Neural cell (in vitro differentiated cells): ENCODE measurements at regions not wholly inside any gene's neighbourhood (a gene's known extent, or its start where the extent isn't known, plus 50 kb on each side); places are given as distances from the start of the nearest gene placed in this dataset.

ENCODE experiments used
- H2AFZ ChIP-seq: fragments of 200-600, 300-800 bp; sonication (generic), shearing (Covaris generic); 2 replicates; pipeline ENCODE4 v1.6.0; 2014; ENCODE audit warnings: low read depth, mild to moderate bottlenecking, antibody characterized with exemption, low read length, moderate library complexity
- H3F3A ChIP-seq: fragments of 200-600 bp; shearing (Covaris generic); 2 replicates; pipeline ENCODE4 v1.6.1; 2016; ENCODE audit warnings: mild to moderate bottlenecking, moderate library complexity, mixed read lengths, antibody characterized with exemption, low read length; ENCODE audit not compliant: insufficient read depth, poor library complexity, severe bottlenecking
- H3K27ac ChIP-seq: fragments of 200-600, 300-800 bp; sonication (generic), shearing (Covaris generic); 2 replicates; pipeline ENCODE4 v1.5.1; 2014; ENCODE audit warnings: mild to moderate bottlenecking, low read length, moderate library complexity
- H3K27me3 ChIP-seq: fragments of 300-800, 200-600 bp; sonication (generic), shearing (Covaris generic); 2 replicates; pipeline ENCODE4 v1.6.0; 2014; ENCODE audit warnings: mild to moderate bottlenecking, low read depth, low read length, moderate library complexity; ENCODE audit not compliant: insufficient read depth
- H3K36me3 ChIP-seq: fragments of 300-800, 200-600 bp; sonication (generic), shearing (Covaris generic); 2 replicates; pipeline ENCODE4 v1.5.1; 2014; ENCODE audit warnings: mild to moderate bottlenecking, antibody characterized with exemption, low read length, moderate library complexity; ENCODE audit not compliant: insufficient read depth
- H3K4me2 ChIP-seq: fragments of 300-800, 200-600 bp; sonication (generic), shearing (Covaris generic); 2 replicates; pipeline ENCODE4 v1.6.0; 2014; ENCODE audit warnings: mild to moderate bottlenecking, low read length
- H3K4me3 ChIP-seq: fragments of 300-800, 200-600 bp; sonication (generic), shearing (Covaris generic); 2 replicates; pipeline ENCODE4 v1.5.1; 2014; ENCODE audit warnings: mild to moderate bottlenecking, low read length, moderate library complexity
- H3K79me2 ChIP-seq: fragments of 200-600 bp; shearing (Covaris generic); replicated peaks from 2 replicates; pipeline ENCODE4 v1.6.0; 2014; ENCODE audit warnings: mild to moderate bottlenecking, low read length, moderate library complexity; ENCODE audit not compliant: insufficient read depth
- H3K9ac ChIP-seq: fragments of 300-800, 200-600 bp; sonication (generic), shearing (Covaris generic); 2 replicates; pipeline ENCODE4 v1.6.1; 2016; ENCODE audit warnings: mild to moderate bottlenecking, low read length, mixed read lengths
- H3K9me2 ChIP-seq: fragments of 200-600 bp; shearing (Covaris generic); 2 replicates; pipeline ENCODE4 v1.6.1; 2016; ENCODE audit warnings: mild to moderate bottlenecking, low read length, mixed read lengths; ENCODE audit not compliant: insufficient read depth
- H3K9me3 ChIP-seq: fragments of 200-600, 300-800 bp; sonication (generic), shearing (Covaris generic); 2 replicates; pipeline ENCODE4 v1.6.1; 2016; ENCODE audit warnings: mild to moderate bottlenecking, mixed run types, low read length, moderate library complexity, mixed read lengths
- H4K20me1 ChIP-seq: fragments of 200-600 bp; shearing (Covaris generic); 2 replicates; pipeline ENCODE4 v1.6.1; 2016; ENCODE audit warnings: mild to moderate bottlenecking, mixed run types; ENCODE audit not compliant: insufficient read depth
- CTCF ChIP-seq: fragments of 450-650 bp; IDR thresholded peaks from 2 replicates; pipeline ENCODE4 v1.5.1; 2014; ENCODE audit warnings: antibody characterized with exemption, mild to moderate bottlenecking, moderate library complexity; ENCODE audit not compliant: poor library complexity, severe bottlenecking
- EP300 ChIP-seq: fragments of 450-650 bp; conservative IDR thresholded peaks from 2 replicates; pipeline ENCODE4 v1.6.1; 2014; ENCODE audit warnings: antibody characterized with exemption, mild to moderate bottlenecking, moderate library complexity; ENCODE audit not compliant: poor library complexity, severe bottlenecking
- EZH2 ChIP-seq: fragments of 200-600, 300-800 bp; shearing (Covaris generic), sonication (generic); IDR thresholded peaks from 2 replicates; pipeline ENCODE4 v1.6.1; 2014; ENCODE audit warnings: antibody characterized with exemption, low read length, borderline replicate concordance, mild to moderate bottlenecking; ENCODE audit not compliant: insufficient read depth, poor library complexity, severe bottlenecking
- MXI1 ChIP-seq: fragments of 450-650 bp; conservative IDR thresholded peaks from 2 replicates; pipeline ENCODE4 v1.6.1; 2014; ENCODE audit warnings: antibody characterized with exemption, mild to moderate bottlenecking; ENCODE audit not compliant: poor library complexity, severe bottlenecking
- POLR2AphosphoS5 ChIP-seq: IDR thresholded peaks from 2 replicates; pipeline ENCODE4 v1.6.1; 2012
- RAD21 ChIP-seq: fragments of 450-650 bp; conservative IDR thresholded peaks from 2 replicates; pipeline ENCODE4 v1.6.1; 2014; ENCODE audit warnings: antibody characterized with exemption, mild to moderate bottlenecking, moderate library complexity
- REST ChIP-seq: IDR thresholded peaks from 2 replicates; pipeline ENCODE4 v1.6.1; 2012; ENCODE audit warnings: borderline replicate concordance
- SMC3 ChIP-seq: fragments of 450-650 bp; conservative IDR thresholded peaks from 2 replicates; pipeline ENCODE4 v1.6.1; 2014; ENCODE audit warnings: antibody characterized with exemption, mild to moderate bottlenecking, moderate library complexity; ENCODE audit not compliant: poor library complexity
- TAF1 ChIP-seq: IDR thresholded peaks from 2 replicates; pipeline ENCODE4 v1.6.1; 2012; ENCODE audit warnings: low read depth

GRCh38 chr10:78952686-78953085 lies 116.1 kb upstream of the ZMIZ1 start:
- Histone ChIP-seq H3K9me3 (no peaks in the 10 kb centered on the region), H3K9me2 (no peaks in the 10 kb centered on the region), H3F3A (no peaks in the 10 kb centered on the region), H3K4me3 (no peak overlapping the region), H3K27me3 (no peaks in the 10 kb centered on the region), H3K36me3 (no peaks in the 10 kb centered on the region), H3K27ac (no peak overlapping the region), H3K9ac (no peak overlapping the region), H2AFZ (no peak overlapping the region), H3K4me2 (no peak overlapping the region), H4K20me1 (no peaks in the 10 kb centered on the region), H3K79me2 (no peaks in the 10 kb centered on the region)
- TF ChIP-seq MXI1 (no peak), REST (no peak), CTCF (no peak), RAD21 (no peak), POLR2AphosphoS5 (no peak), EP300 (no peak), TAF1 (no peak), SMC3 (no peak), EZH2 (no peak)

- H3F3A ChIP-seq: no peaks in the 10 kb centered on the region
- H3K36me3 ChIP-seq: no peaks in the 10 kb centered on the region
- no peaks in the 10 kb centered on the region for H3K9me2 ChIP-seq
- no peak overlapping the region for H3K27ac ChIP-seq
- no peak overlapping the region for H2AFZ ChIP-seq
- H4K20me1 ChIP-seq: no peaks in the 10 kb centered on the region
- H3K4me2 ChIP-seq: no peak overlapping the region
- no peak overlapping the region for H3K4me3 ChIP-seq
- no peak overlapping the region for H3K9ac ChIP-seq
- H3K27me3 ChIP-seq: no peaks in the 10 kb centered on the region
- no peaks in the 10 kb centered on the region for H3K9me3 ChIP-seq
- no peaks in the 10 kb centered on the region for H3K79me2 ChIP-seq
- no peak for TF ChIP-seq CTCF
- no peak for TF ChIP-seq POLR2AphosphoS5
- no peak for TF ChIP-seq TAF1
- no peak for TF ChIP-seq REST
- TF ChIP-seq RAD21: no peak
- TF ChIP-seq EZH2: no peak
- TF ChIP-seq MXI1: no peak
- no peak for TF ChIP-seq SMC3
- no peak for TF ChIP-seq EP300
Observed at GRCh38 chr10:78953113-78953798, 115.5 kb upstream of the ZMIZ1 start.
